ENCODE measurements at regions not wholly inside any gene's neighbourhood (a gene's known extent, or its start where the extent isn't known, plus 50 kb on each side); places are given as distances from the start of the nearest gene placed in this dataset.

DNA sequence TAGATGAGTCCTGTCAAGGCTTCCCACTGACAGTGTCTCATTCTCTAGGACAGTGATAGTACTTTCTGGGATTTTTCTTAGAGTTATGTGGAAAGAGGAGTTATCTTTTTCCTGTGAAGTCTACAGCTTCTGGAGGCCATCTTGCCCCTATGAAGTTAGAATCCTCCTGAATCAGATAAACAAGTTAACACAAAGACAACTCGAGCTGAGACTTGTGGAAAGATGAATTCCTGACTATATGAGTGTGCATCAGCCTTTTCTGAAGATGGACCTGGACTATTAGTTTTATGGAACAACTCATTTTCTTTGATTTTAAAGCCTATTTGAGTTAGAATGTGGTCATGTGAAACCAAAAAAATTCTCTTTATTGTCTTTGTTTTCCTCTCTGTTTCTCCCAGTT is 290.9 kb downstream of the LRRIQ3 start:
- Histone ChIP-seq H3K27me3 (ENCODE audit: insufficient read depth, low read length) (no peaks in the 10 kb centered on the region), H3K9me2 (ENCODE audit: low read depth, low read length) (no peaks in the 10 kb centered on the region), H3K36me3 (ENCODE audit: insufficient read depth, low read length) (no peaks in the 10 kb centered on the region), H3K4me3 (ENCODE audit: low read depth, low read length, poor library complexity, severe bottlenecking) (no peak overlapping the region), H3K27ac (ENCODE audit: low read depth, low read length, poor library complexity, severe bottlenecking) (no peak overlapping the region), H3K9me3 (ENCODE audit: low read length) (no peaks in the 10 kb centered on the region), H3K4me2 (ENCODE audit: low read length) (no peak overlapping the region), H4K20me1 (ENCODE audit: insufficient read depth, low read length) (no peaks in the 10 kb centered on the region), H2AFZ (ENCODE audit: low read length) (no peak overlapping the region), H3K79me2 (ENCODE audit: insufficient read depth, low read length) (no peaks in the 10 kb centered on the region), H3K9ac (ENCODE audit: low read length) (no peak overlapping the region), H3K4me1 (ENCODE audit: insufficient read depth, low read length, severe bottlenecking) (no peaks in the 10 kb centered on the region), H3F3A (ENCODE audit: insufficient read depth, low read length) (no peaks in the 10 kb centered on the region)
- no peak for TF ChIP-seq EZH2 (IDR thresholded peaks at IDR 0.05; ENCODE audit: borderline replicate concordance, low read length)
- TF ChIP-seq, protein P1, sequence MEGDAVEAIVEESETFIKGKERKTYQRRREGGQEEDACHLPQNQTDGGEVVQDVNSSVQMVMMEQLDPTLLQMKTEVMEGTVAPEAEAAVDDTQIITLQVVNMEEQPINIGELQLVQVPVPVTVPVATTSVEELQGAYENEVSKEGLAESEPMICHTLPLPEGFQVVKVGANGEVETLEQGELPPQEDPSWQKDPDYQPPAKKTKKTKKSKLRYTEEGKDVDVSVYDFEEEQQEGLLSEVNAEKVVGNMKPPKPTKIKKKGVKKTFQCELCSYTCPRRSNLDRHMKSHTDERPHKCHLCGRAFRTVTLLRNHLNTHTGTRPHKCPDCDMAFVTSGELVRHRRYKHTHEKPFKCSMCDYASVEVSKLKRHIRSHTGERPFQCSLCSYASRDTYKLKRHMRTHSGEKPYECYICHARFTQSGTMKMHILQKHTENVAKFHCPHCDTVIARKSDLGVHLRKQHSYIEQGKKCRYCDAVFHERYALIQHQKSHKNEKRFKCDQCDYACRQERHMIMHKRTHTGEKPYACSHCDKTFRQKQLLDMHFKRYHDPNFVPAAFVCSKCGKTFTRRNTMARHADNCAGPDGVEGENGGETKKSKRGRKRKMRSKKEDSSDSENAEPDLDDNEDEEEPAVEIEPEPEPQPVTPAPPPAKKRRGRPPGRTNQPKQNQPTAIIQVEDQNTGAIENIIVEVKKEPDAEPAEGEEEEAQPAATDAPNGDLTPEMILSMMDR (IDR thresholded peaks at IDR 0.05; ENCODE audit: low read length): no peak

DNA sequence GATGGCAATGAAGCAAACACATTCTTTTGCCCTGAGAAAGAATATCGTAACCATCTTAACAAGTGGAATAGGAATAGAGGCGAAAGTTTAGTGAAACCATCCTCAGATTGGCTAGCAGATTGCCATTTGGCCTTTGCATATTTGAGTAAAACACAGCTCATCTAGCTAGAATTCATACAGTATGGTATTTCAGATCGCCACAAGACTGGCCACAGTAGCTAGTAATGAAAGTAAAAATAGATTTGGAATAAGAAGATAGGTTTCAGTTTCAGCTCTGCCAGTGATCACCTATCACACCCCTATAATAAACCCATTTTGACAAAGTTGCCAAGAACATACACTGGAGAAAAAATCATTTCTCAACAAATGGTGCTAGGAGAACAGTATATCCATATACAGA is 294.9 kb downstream of the LRRIQ3 start:
- Histone ChIP-seq H3K9me2 (ENCODE audit: low read depth, low read length) (no peaks in the 10 kb centered on the region), H3K27ac (ENCODE audit: low read depth, low read length, poor library complexity, severe bottlenecking) (no peak overlapping the region), H3K9me3 (ENCODE audit: low read length) (no peaks in the 10 kb centered on the region), H3K79me2 (ENCODE audit: insufficient read depth, low read length) (no peaks in the 10 kb centered on the region), H3K36me3 (ENCODE audit: insufficient read depth, low read length) (no peaks in the 10 kb centered on the region), H3F3A (ENCODE audit: insufficient read depth, low read length) (no peaks in the 10 kb centered on the region), H3K4me2 (ENCODE audit: low read length) (no peak overlapping the region), H3K4me3 (ENCODE audit: low read depth, low read length, poor library complexity, severe bottlenecking) (no peak overlapping the region), H3K9ac (ENCODE audit: low read length) (no peak overlapping the region), H4K20me1 (ENCODE audit: insufficient read depth, low read length) (no peaks in the 10 kb centered on the region), H3K27me3 (ENCODE audit: insufficient read depth, low read length) (no peaks in the 10 kb centered on the region), H3K4me1 (ENCODE audit: insufficient read depth, low read length, severe bottlenecking) (no peaks in the 10 kb centered on the region), H2AFZ (ENCODE audit: low read length) (no peak overlapping the region)
- TF ChIP-seq, protein P1 (IDR thresholded peaks at IDR 0.05; ENCODE audit: low read length): no peak
- TF ChIP-seq EZH2 (IDR thresholded peaks at IDR 0.05; ENCODE audit: borderline replicate concordance, low read length): no peak

DNA sequence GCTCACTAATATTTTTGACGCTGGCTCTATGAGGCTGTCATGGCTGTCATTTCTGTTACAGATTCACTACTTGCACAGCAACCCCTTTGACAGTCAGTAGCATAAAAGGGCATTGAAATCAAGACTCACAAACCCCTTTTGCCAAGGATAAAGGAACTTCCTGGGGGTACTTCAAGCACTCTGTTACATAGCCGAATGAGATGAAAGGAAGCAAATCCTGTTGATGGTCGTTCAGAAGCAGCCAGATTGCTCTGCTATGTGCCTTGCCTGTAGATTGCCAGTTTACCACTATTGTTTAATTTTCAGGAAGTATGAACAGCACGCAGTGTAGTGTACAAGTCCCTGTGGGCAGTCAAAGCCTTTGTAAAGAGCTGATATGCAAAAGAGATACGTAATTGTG is 296.2 kb downstream of the LRRIQ3 start:
- Histone ChIP-seq H3K27me3 (ENCODE audit: insufficient read depth, low read length) (no peaks in the 10 kb centered on the region), H3K9ac (ENCODE audit: low read length) (no peak overlapping the region), H3K4me3 (ENCODE audit: low read depth, low read length, poor library complexity, severe bottlenecking) (no peak overlapping the region), H3K4me1 (ENCODE audit: insufficient read depth, low read length, severe bottlenecking) (no peaks in the 10 kb centered on the region), H3K9me3 (ENCODE audit: low read length) (no peaks in the 10 kb centered on the region), H4K20me1 (ENCODE audit: insufficient read depth, low read length) (no peaks in the 10 kb centered on the region), H3F3A (ENCODE audit: insufficient read depth, low read length) (no peaks in the 10 kb centered on the region), H3K9me2 (ENCODE audit: low read depth, low read length) (no peaks in the 10 kb centered on the region), H3K79me2 (ENCODE audit: insufficient read depth, low read length) (no peaks in the 10 kb centered on the region), H3K36me3 (ENCODE audit: insufficient read depth, low read length) (no peaks in the 10 kb centered on the region), H2AFZ (ENCODE audit: low read length) (no peak overlapping the region), H3K4me2 (ENCODE audit: low read length) (no peak overlapping the region), H3K27ac (ENCODE audit: low read depth, low read length, poor library complexity, severe bottlenecking) (no peak overlapping the region)
- TF ChIP-seq, protein P1 (IDR thresholded peaks at IDR 0.05; ENCODE audit: low read length): no peak
- TF ChIP-seq EZH2 (IDR thresholded peaks at IDR 0.05; ENCODE audit: borderline replicate concordance, low read length): no peak

Measured in OCI-LY1 (cell line).